IMR-90 (cell line): ENCODE measurements at regions not wholly inside any gene's neighbourhood (a gene's known extent, or its start where the extent isn't known, plus 50 kb on each side); places are given as distances from the start of the nearest gene placed in this dataset.

ENCODE experiments used
- ATAC-seq: fragments of 200-7000 bp; cut with Tn5 transposase; 2 replicates; pipeline ENCODE4 v1.9.1; 2020; ENCODE audit warnings: low read depth, mild to moderate bottlenecking, moderate library complexity
- BruUV-seq: library from RNA; stranded (reverse); fragments of 400-500 nt; replicated peaks from 2 replicates; lab custom pipeline; 2021; lab: Mats Ljungman, UMichigan
- CTCF ChIA-PET: fragments of 300-600 bp; formaldehyde crosslinking; extraction: SDS; loops from one replicate; lab custom pipeline; 2021; ENCODE audit warnings: antibody characterized with exemption; lab: Yijun Ruan, JAX
- POLR2A ChIA-PET: fragments of 300-600 bp; sonication (Branson Sonifier 250); formaldehyde crosslinking; loops from one replicate; lab custom pipeline; 2022; ENCODE audit warnings: antibody characterized with exemption; ENCODE audit not compliant: unreplicated experiment; lab: Charles Lee
- DNase-seq: peaks from one replicate; pipeline ENCODE4 v3.0.0; 2013
- H2AFZ ChIP-seq: replicated peaks from 2 replicates; pipeline ENCODE3; 2013; ENCODE audit warnings: low read length, mild to moderate bottlenecking; ENCODE audit not compliant: poor library complexity
- H2AK5ac ChIP-seq: 2 replicates; pipeline ENCODE4 v1.6.1; 2013; ENCODE audit warnings: low read depth, low read length, inconsistent platforms
- H2AK9ac ChIP-seq: replicated peaks from 2 replicates; pipeline ENCODE3; 2013; ENCODE audit warnings: mild to moderate bottlenecking, low read depth, low read length, moderate library complexity; ENCODE audit not compliant: poor library complexity
- H2BK120ac ChIP-seq: 2 replicates; pipeline ENCODE4 v1.6.1; 2013; ENCODE audit warnings: low read depth, low read length, inconsistent platforms
- H2BK15ac ChIP-seq: 3 replicates; pipeline ENCODE4 v1.6.1; 2013; ENCODE audit warnings: low read depth, low read length, inconsistent platforms
- H2BK20ac ChIP-seq: 2 replicates; pipeline ENCODE4 v1.6.1; 2013; ENCODE audit warnings: low read depth, mild to moderate bottlenecking, inconsistent platforms, low read length, moderate library complexity
- H2BK5ac ChIP-seq: 2 replicates; pipeline ENCODE4 v1.6.1; 2013; ENCODE audit warnings: mild to moderate bottlenecking, low read depth, low read length, inconsistent platforms; ENCODE audit not compliant: poor library complexity, severe bottlenecking
- H3K14ac ChIP-seq: replicated peaks from 2 replicates; pipeline ENCODE4 v1.6.1; 2013; ENCODE audit warnings: low read depth, low read length, inconsistent platforms
- H3K18ac ChIP-seq: 2 replicates; pipeline ENCODE4 v1.6.1; 2013; ENCODE audit warnings: low read depth, low read length, control low read depth
- H3K23ac ChIP-seq: 2 replicates; pipeline ENCODE4 v1.6.1; 2013; ENCODE audit warnings: low read depth, low read length, inconsistent platforms
- H3K27ac ChIP-seq: 2 replicates; pipeline ENCODE4 v1.5.1; 2013; ENCODE audit warnings: mild to moderate bottlenecking, control low read depth, low read length; ENCODE audit not compliant: insufficient read depth
- H3K27me3 ChIP-seq: 2 replicates; pipeline ENCODE4 v1.6.1; 2013; ENCODE audit warnings: low read length; ENCODE audit not compliant: control insufficient read depth, insufficient read depth
- H3K36me3 ChIP-seq: 2 replicates; pipeline ENCODE4 v1.6.1; 2013; ENCODE audit warnings: low read length, mixed read lengths; ENCODE audit not compliant: control insufficient read depth, insufficient read depth
- H3K4ac ChIP-seq: 2 replicates; pipeline ENCODE4 v1.6.1; 2013; ENCODE audit warnings: low read depth, low read length, inconsistent platforms
- H3K4me1 ChIP-seq: 2 replicates; pipeline ENCODE4 v1.6.1; 2013; ENCODE audit warnings: low read length, mixed read lengths; ENCODE audit not compliant: control insufficient read depth, insufficient read depth
- H3K4me2 ChIP-seq: 2 replicates; pipeline ENCODE4 v1.6.1; 2013; ENCODE audit warnings: low read depth, mild to moderate bottlenecking, control low read depth, low read length, moderate library complexity
- H3K4me3 ChIP-seq: 2 replicates; pipeline ENCODE4 v1.5.1; 2013; ENCODE audit warnings: low read depth, mild to moderate bottlenecking, control low read depth, low read length, moderate library complexity; ENCODE audit not compliant: insufficient read depth
- H3K56ac ChIP-seq: 2 replicates; pipeline ENCODE4 v1.6.1; 2013; ENCODE audit warnings: low read length, inconsistent platforms; ENCODE audit not compliant: insufficient read depth; ENCODE audit errors: extremely low read depth
- H3K79me1 ChIP-seq, 2 experiments: 2 replicates each; pipeline ENCODE4 v1.6.1; 2013; ENCODE audit warnings: low read length in 2 of 2, inconsistent platforms in 1 of 2, low read depth in 1 of 2
- H3K9ac ChIP-seq: 2 replicates; pipeline ENCODE4 v1.6.1; 2013; ENCODE audit warnings: low read depth, low read length, control low read depth
- H3K9me1 ChIP-seq: 2 replicates; pipeline ENCODE4 v1.6.1; 2013; ENCODE audit warnings: low read length, inconsistent platforms; ENCODE audit not compliant: insufficient read depth
- H3K9me3 ChIP-seq: 2 replicates; pipeline ENCODE4 v1.6.1; 2013; ENCODE audit warnings: low read length; ENCODE audit not compliant: control insufficient read depth, insufficient read depth
- H4K20me1 ChIP-seq: 2 replicates; pipeline ENCODE4 v1.6.1; 2013; ENCODE audit warnings: low read length, inconsistent platforms; ENCODE audit not compliant: insufficient read depth
- H4K5ac ChIP-seq: 2 replicates; pipeline ENCODE4 v1.6.1; 2013; ENCODE audit warnings: mild to moderate bottlenecking, low read depth, low read length, control low read depth
- H4K8ac ChIP-seq, 2 experiments: 2 replicates each; pipeline ENCODE4 v1.6.1; 2013; ENCODE audit warnings: low read depth in 2 of 2, low read length in 2 of 2, control low read depth in 1 of 2, inconsistent platforms in 1 of 2
- H4K91ac ChIP-seq: 2 replicates; pipeline ENCODE4 v1.6.1; 2013; ENCODE audit warnings: low read depth, low read length, inconsistent platforms; ENCODE audit not compliant: insufficient read depth
- BHLHE40 ChIP-seq: fragments of 150-350 bp; IDR thresholded peaks from 2 replicates; pipeline ENCODE4 v1.6.1; 2016; ENCODE audit warnings: mild to moderate bottlenecking, low read depth, low read length
- CEBPB ChIP-seq: IDR thresholded peaks from 2 replicates; pipeline ENCODE4 v1.6.1; 2012; ENCODE audit warnings: low read depth, low read length, improper control_type of control experiment
- MAFK ChIP-seq: IDR thresholded peaks from 2 replicates; pipeline ENCODE4 v1.6.1; 2012; ENCODE audit warnings: low read depth, low read length, improper control_type of control experiment
- NFE2L2 ChIP-seq: fragments of 150-350 bp; IDR thresholded peaks from 2 replicates; pipeline ENCODE4 v1.6.1; 2016; ENCODE audit warnings: low read depth, mild to moderate bottlenecking, low read length
- POLR2A ChIP-seq: IDR thresholded peaks from 2 replicates; pipeline ENCODE4 v1.6.1; 2012; ENCODE audit warnings: mild to moderate bottlenecking, low read depth, low read length
- RAD21 ChIP-seq: IDR thresholded peaks from 2 replicates; pipeline ENCODE4 v1.6.1; 2012; ENCODE audit warnings: low read length, improper control_type of control experiment
- RCOR1 ChIP-seq: IDR thresholded peaks from 2 replicates; pipeline ENCODE4 v1.6.1; 2012; ENCODE audit warnings: mild to moderate bottlenecking, low read length, improper control_type of control experiment; ENCODE audit not compliant: insufficient replicate concordance
- RFX5 ChIP-seq: IDR thresholded peaks from 2 replicates; pipeline ENCODE4 v1.8.0; 2012; ENCODE audit warnings: low read depth, mild to moderate bottlenecking, low read length, moderate library complexity
- SMC3 ChIP-seq: fragments of 150-350 bp; IDR thresholded peaks from 2 replicates; pipeline ENCODE4 v1.6.1; 2016; ENCODE audit warnings: low read depth, mild to moderate bottlenecking, antibody characterized with exemption, low read length, moderate library complexity
- USF2 ChIP-seq: fragments of 150-350 bp; IDR thresholded peaks from 2 replicates; pipeline ENCODE4 v1.6.1; 2017; ENCODE audit warnings: mild to moderate bottlenecking, antibody characterized with exemption, low read length, low read depth
- dilution Hi-C: fragments of 300-500 bp; cut with HindIII; formaldehyde crosslinking; loops from one replicate; pipeline ENCODE4 v1.14.3; 2018; ENCODE audit warnings: low sequenced_read_pairs; ENCODE audit not compliant: unreplicated experiment
- in situ Hi-C: fragments of 300-500 bp; cut with MboI; formaldehyde crosslinking; loops from 3 replicates; pipeline ENCODE4 v1.14.3; 2019; ENCODE audit warnings: low sequenced_read_pairs, inconsistent platforms, mixed read lengths
- intact Hi-C: fragments of 100-400 bp; cut with micrococcal nuclease; formaldehyde crosslinking; loops from 2 replicates; pipeline ENCODE4 v1.10.0; 2022

- no peak overlapping the region for H3K56ac ChIP-seq
- H3K36me3 ChIP-seq, result no peaks in the 10 kb centered on the region
- intact Hi-C loops, result no loop called here
- H3K18ac ChIP-seq, result no peak overlapping the region
- TF ChIP-seq CEBPB, result no peak
- TF ChIP-seq USF2, result no peak
- no peak for TF ChIP-seq MAFK
- TF ChIP-seq SMC3, result no peak
- no peak for TF ChIP-seq NFE2L2
- TF ChIP-seq RAD21, result no peak
- no peak for TF ChIP-seq RFX5
- no peak for TF ChIP-seq BHLHE40
- TF ChIP-seq RCOR1, result no peak
- no peak for TF ChIP-seq POLR2A
- H2AK9ac ChIP-seq, result no peak overlapping the region
- no peak overlapping the region for H2AK5ac ChIP-seq
- no peaks in the 10 kb centered on the region; the same call in 1 of the 2 replicates for H4K20me1 ChIP-seq
- no peak overlapping the region for H4K5ac ChIP-seq
- no peak overlapping the region for H2BK120ac ChIP-seq
- POLR2A ChIA-PET, result no interaction called here
- no peak overlapping the region for H3K4ac ChIP-seq
- DNase-seq (no peak), ATAC-seq (no peak)
- H3K23ac ChIP-seq, result no peak overlapping the region
- no peak overlapping the region for H3K4me3 ChIP-seq
- no peaks in the 10 kb centered on the region for H3K9me1 ChIP-seq
- H3K4me2 ChIP-seq, result no peak overlapping the region
- no peak overlapping the region for H2BK15ac ChIP-seq
- BruUV-seq, result no TSS peak
- H3K27me3 ChIP-seq, result peaks cover 14% of the 10 kb centered on the region
- no peak overlapping the region for H3K27ac ChIP-seq
- H4K91ac ChIP-seq, result no peak overlapping the region
- H2BK20ac ChIP-seq, result no peak overlapping the region
- H3K9ac ChIP-seq, result no peak overlapping the region
- no peak overlapping the region for H2BK5ac ChIP-seq
- no peaks in the 10 kb centered on the region for H3K9me3 ChIP-seq
- H3K14ac ChIP-seq, result no peak overlapping the region
- H3K79me1 ChIP-seq, result no peaks in the 10 kb centered on the region
- H4K8ac ChIP-seq, result no peak overlapping the region
- H3K4me1 ChIP-seq, result no peaks in the 10 kb centered on the region
- dilution Hi-C loops, result no loop called here
- CTCF ChIA-PET, result no interaction called here
- in situ Hi-C loops, result no loop called here
- no peak overlapping the region for H2AFZ ChIP-seq
Measured at GRCh38 chr6:15843764-15844163, 180.9 kb upstream of the DTNBP1 start.
